Astrocyte (in vitro differentiated cells and primary cell): ENCODE measurements at regions not wholly inside any gene's neighbourhood (a gene's known extent, or its start where the extent isn't known, plus 50 kb on each side); places are given as distances from the start of the nearest gene placed in this dataset.

Source experiments
- DNase-seq: peaks from one replicate; pipeline ENCODE4 v3.0.0-alpha.2; 2010; ENCODE audit warnings: low read depth
- FAIRE-seq: peaks from 2 replicates; lab custom pipeline; 2011; peaks lifted over from hg19 to GRCh38; lab: Jason Lieb, UNC
- H2AFZ ChIP-seq: 2 replicates; pipeline ENCODE4 v1.6.0; 2012; ENCODE audit warnings: low read depth, low read length, inconsistent platforms
- H3K27ac ChIP-seq: 2 replicates; pipeline ENCODE4 v1.5.1; 2011; ENCODE audit warnings: low read depth, low read length, inconsistent platforms
- H3K27me3 ChIP-seq: 2 replicates; pipeline ENCODE4 v1.6.0; 2011; ENCODE audit warnings: low read length, inconsistent platforms; ENCODE audit not compliant: insufficient read depth
- H3K36me3 ChIP-seq: 2 replicates; pipeline ENCODE4 v1.5.1; 2011; ENCODE audit warnings: low read length, inconsistent platforms; ENCODE audit not compliant: insufficient read depth
- H3K4me1 ChIP-seq: 2 replicates; pipeline ENCODE4 v1.5.1; 2011; ENCODE audit warnings: low read length, inconsistent platforms; ENCODE audit not compliant: insufficient read depth
- H3K4me2 ChIP-seq: 2 replicates; pipeline ENCODE4 v1.6.0; 2012; ENCODE audit warnings: low read length, inconsistent platforms
- H3K4me3 ChIP-seq: 2 replicates; pipeline ENCODE4 v1.5.1; 2011; ENCODE audit warnings: low read depth, mild to moderate bottlenecking, low read length, inconsistent platforms; ENCODE audit not compliant: insufficient read depth
- H3K79me2 ChIP-seq: 2 replicates; pipeline ENCODE4 v1.6.0; 2012; ENCODE audit warnings: mild to moderate bottlenecking, low read length, inconsistent platforms; ENCODE audit not compliant: insufficient read depth
- H3K9ac ChIP-seq: 2 replicates; pipeline ENCODE4 v1.6.0; 2012; ENCODE audit warnings: mild to moderate bottlenecking, low read length, inconsistent platforms
- H3K9me3 ChIP-seq: 2 replicates; pipeline ENCODE4 v1.5.1; 2012; ENCODE audit warnings: low read depth, mild to moderate bottlenecking, low read length, inconsistent platforms; ENCODE audit not compliant: insufficient read depth
- H4K20me1 ChIP-seq: 2 replicates; pipeline ENCODE4 v1.6.0; 2012; ENCODE audit warnings: low read length, inconsistent platforms; ENCODE audit not compliant: insufficient read depth
- H3K27ac Mint-ChIP-seq: one replicate; pipeline ENCODE4 v1.8.0; 2021; ENCODE audit warnings: mild to moderate bottlenecking, mixed read lengths; ENCODE audit not compliant: unreplicated experiment
- H3K27me3 Mint-ChIP-seq: one replicate; pipeline ENCODE4 v1.8.0; 2021; ENCODE audit warnings: low read depth, mixed read lengths; ENCODE audit not compliant: unreplicated experiment
- H3K36me3 Mint-ChIP-seq: one replicate; pipeline ENCODE4 v1.8.0; 2021; ENCODE audit warnings: low read depth, mixed read lengths; ENCODE audit not compliant: unreplicated experiment
- H3K4me1 Mint-ChIP-seq: one replicate; pipeline ENCODE4 v1.8.0; 2021; ENCODE audit warnings: low read depth, mixed read lengths; ENCODE audit not compliant: unreplicated experiment
- H3K4me3 Mint-ChIP-seq: one replicate; pipeline ENCODE4 v1.8.0; 2021; ENCODE audit warnings: mild to moderate bottlenecking, moderate library complexity, mixed read lengths; ENCODE audit not compliant: unreplicated experiment
- H3K9me3 Mint-ChIP-seq: one replicate; pipeline ENCODE4 v1.8.0; 2021; ENCODE audit warnings: mild to moderate bottlenecking, mixed read lengths; ENCODE audit not compliant: unreplicated experiment
- CTCF ChIP-seq: IDR thresholded peaks from 2 replicates; pipeline ENCODE4 v1.5.1; 2011; ENCODE audit warnings: low read depth, mild to moderate bottlenecking, inconsistent platforms, low read length, moderate library complexity; ENCODE audit not compliant: insufficient read depth
- EZH2 ChIP-seq: IDR thresholded peaks from 2 replicates; pipeline ENCODE4 v1.6.1; 2012; ENCODE audit warnings: mild to moderate bottlenecking, low read length, inconsistent platforms; ENCODE audit not compliant: insufficient read depth

GRCh38 chr4:65083076-65083475 lies 587.2 kb downstream of the EPHA5 start:
- H3K27me3 ChIP-seq: no peaks in the 10 kb centered on the region
- DNase-seq (peak; percentile 68), FAIRE-seq (no peak)
- Mint-ChIP-seq H3K27ac (no peak overlapping the region), H3K36me3 (no peaks in the 10 kb centered on the region), H3K9me3 (no peaks in the 10 kb centered on the region), H3K4me3 (no peak overlapping the region), H3K27me3 (no peaks in the 10 kb centered on the region), H3K4me1 (no peaks in the 10 kb centered on the region)
- no peaks in the 10 kb centered on the region for H3K79me2 ChIP-seq
- no peak overlapping the region for H3K9ac ChIP-seq
- no peak overlapping the region for H2AFZ ChIP-seq
- H3K27ac ChIP-seq: no peak overlapping the region
- H3K9me3 ChIP-seq: no peaks in the 10 kb centered on the region
- H3K36me3 ChIP-seq: no peaks in the 10 kb centered on the region
- H3K4me1 ChIP-seq: no peaks in the 10 kb centered on the region
- no peak for TF ChIP-seq CTCF
- no peak for TF ChIP-seq EZH2
- H3K4me2 ChIP-seq: no peak overlapping the region
- H3K4me3 ChIP-seq: no peak overlapping the region
- H4K20me1 ChIP-seq: no peaks in the 10 kb centered on the region

- no peak overlapping the region for H3K27ac ChIP-seq
- H3K4me1 ChIP-seq: peaks cover 9% of the 10 kb centered on the region
- Mint-ChIP-seq H3K36me3 (no peaks in the 10 kb centered on the region), H3K27ac (no peak overlapping the region), H3K9me3 (no peaks in the 10 kb centered on the region), H3K4me1 (no peaks in the 10 kb centered on the region), H3K4me3 (no peak overlapping the region), H3K27me3 (no peaks in the 10 kb centered on the region)
- DNase-seq (peak; percentile 44), FAIRE-seq (no peak)
- no peak for TF ChIP-seq CTCF
- no peak overlapping the region for H2AFZ ChIP-seq
- H3K9ac ChIP-seq: no peak overlapping the region
- H3K27me3 ChIP-seq: no peaks in the 10 kb centered on the region
- no peaks in the 10 kb centered on the region for H4K20me1 ChIP-seq
- H3K36me3 ChIP-seq: no peaks in the 10 kb centered on the region
- no peak overlapping the region for H3K4me3 ChIP-seq
- no peaks in the 10 kb centered on the region for H3K79me2 ChIP-seq
- H3K9me3 ChIP-seq: no peaks in the 10 kb centered on the region
- H3K4me2 ChIP-seq: no peak overlapping the region
Observed at GRCh38 chr4:65071564-65071963, 598.7 kb downstream of the EPHA5 start.

GRCh38 chr4:65069177-65069576 lies 601.1 kb downstream of the EPHA5 start:
- FAIRE-seq (no peak), DNase-seq (no peak)
- Histone ChIP-seq H3K36me3 (no peaks in the 10 kb centered on the region), H3K79me2 (no peaks in the 10 kb centered on the region), H3K4me2 (no peak overlapping the region), H4K20me1 (no peaks in the 10 kb centered on the region), H3K4me1 (peaks cover 9% of the 10 kb centered on the region), H3K4me3 (no peak overlapping the region), H3K27me3 (no peaks in the 10 kb centered on the region), H2AFZ (no peak overlapping the region), H3K27ac (no peak overlapping the region), H3K9ac (no peak overlapping the region), H3K9me3 (no peaks in the 10 kb centered on the region)
- TF ChIP-seq CTCF: no peak
- TF ChIP-seq EZH2: no peak
- Mint-ChIP-seq H3K36me3 (no peaks in the 10 kb centered on the region), H3K27ac (no peak overlapping the region), H3K9me3 (no peaks in the 10 kb centered on the region), H3K4me3 (no peak overlapping the region), H3K4me1 (no peaks in the 10 kb centered on the region), H3K27me3 (no peaks in the 10 kb centered on the region)
